ENCODE measurements at regions not wholly inside any gene's neighbourhood (a gene's known extent, or its start where the extent isn't known, plus 50 kb on each side); places are given as distances from the start of the nearest gene placed in this dataset.
"Not testable (repeated sequence)": the region's sequence is repeated elsewhere in the genome, so short reads cannot be mapped to it uniquely, and the experiment has no call there.

GRCh38 chr1:229920683-229921082, 146.4 kb upstream of the GALNT2 start:
- DNase-seq (ENCODE audit: low read depth) = no peak
- TF ChIP-seq CTCF (conservative IDR thresholded peaks at IDR 0.05; ENCODE audit: low read depth, low read length) = no peak
- H3K4me3 ChIP-seq (ENCODE audit: low read depth, low read length) = no peak overlapping the region

GRCh38 chr1:229922249-229922648, 144.8 kb upstream of the GALNT2 start:
- TF ChIP-seq CTCF (conservative IDR thresholded peaks at IDR 0.05; ENCODE audit: low read depth, low read length) = no peak
- no peak overlapping the region for H3K4me3 ChIP-seq (ENCODE audit: low read depth, low read length)
- DNase-seq (ENCODE audit: low read depth) = no peak

- TF ChIP-seq CTCF (conservative IDR thresholded peaks at IDR 0.05; ENCODE audit: low read depth, low read length) = no peak
- H3K4me3 ChIP-seq (ENCODE audit: low read depth, low read length) = no peak overlapping the region
- no peak for DNase-seq (ENCODE audit: low read depth)
These were observed 142.4 kb upstream of the GALNT2 start for GRCh38 chr1:229924639-229925038.

- no peak for TF ChIP-seq CTCF (conservative IDR thresholded peaks at IDR 0.05; ENCODE audit: low read depth, low read length)
- no peak for DNase-seq (ENCODE audit: low read depth)
- no peak overlapping the region for H3K4me3 ChIP-seq (ENCODE audit: low read depth, low read length)
These were observed 138.3 kb upstream of the GALNT2 start for GRCh38 chr1:229928767-229929166.

GRCh38 chr1:229931751-229932150, 135.3 kb upstream of the GALNT2 start:
- DNase-seq (ENCODE audit: low read depth); H3K4me3 ChIP-seq (ENCODE audit: low read depth, low read length): not testable (repeated sequence)

GRCh38 chr1:229935157-229935556, 131.9 kb upstream of the GALNT2 start:
- not testable (repeated sequence) for DNase-seq (ENCODE audit: low read depth)

GRCh38 chr1:229938551-229938950, 128.5 kb upstream of the GALNT2 start:
- no peak overlapping the region for H3K4me3 ChIP-seq (ENCODE audit: low read depth, low read length)
- no peak for DNase-seq (ENCODE audit: low read depth)
- no peak for TF ChIP-seq CTCF (conservative IDR thresholded peaks at IDR 0.05; ENCODE audit: low read depth, low read length)

More at GRCh38 chr1:229935157-229935556, 131.9 kb upstream of the GALNT2 start:
- H3K4me3 ChIP-seq (ENCODE audit: low read depth, low read length) = not testable (repeated sequence)

GRCh38 chr1:229940684-229941083, 126.4 kb upstream of the GALNT2 start:
- no peak overlapping the region for H3K4me3 ChIP-seq (ENCODE audit: low read depth, low read length)
- peak; percentile 75 for DNase-seq (ENCODE audit: low read depth)
- TF ChIP-seq CTCF (conservative IDR thresholded peaks at IDR 0.05; ENCODE audit: low read depth, low read length) = no peak
